A673 (cell line): ENCODE measurements at regions not wholly inside any gene's neighbourhood (a gene's known extent, or its start where the extent isn't known, plus 50 kb on each side); places are given as distances from the start of the nearest gene placed in this dataset.

ENCODE experiments used
- CTCF ChIP-seq: fragments of 300-800, 200-600 bp; sonication (generic); conservative IDR thresholded peaks from 2 replicates; pipeline ENCODE4 v1.5.1; 2017; ENCODE audit warnings: low read depth, mild to moderate bottlenecking, antibody characterized with exemption, low read length, moderate library complexity, mixed read lengths
- EZH2 ChIP-seq: fragments of 200-600 bp; sonication (generic); IDR thresholded peaks from 2 replicates; pipeline ENCODE4 v1.6.1; 2017; ENCODE audit warnings: borderline replicate concordance, low read depth, mild to moderate bottlenecking, mixed read lengths, antibody characterized with exemption, low read length; ENCODE audit not compliant: poor library complexity, severe bottlenecking

DNA sequence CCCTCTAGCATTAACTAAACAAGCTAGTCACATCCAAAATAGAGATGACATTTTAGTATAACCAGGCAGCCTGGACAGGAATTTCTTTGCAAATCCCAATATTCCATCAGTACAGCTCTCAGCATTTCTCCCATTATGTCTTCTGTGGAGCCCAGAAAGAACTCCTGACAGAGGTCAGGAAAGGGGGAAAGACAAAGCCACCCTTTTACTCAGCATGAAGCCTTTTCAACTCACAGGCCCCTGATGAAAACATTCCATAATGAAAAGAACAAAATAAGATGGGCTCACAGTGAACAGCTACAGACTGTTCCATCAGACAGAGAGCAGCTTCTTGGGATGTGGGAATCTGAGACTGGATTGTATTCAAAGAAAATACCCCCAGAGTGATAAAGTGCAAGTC lies 80.6 kb downstream of the TEX35 start:
- TF ChIP-seq CTCF, result no peak
- TF ChIP-seq EZH2, result no peak
